Activated naive CD8-positive, alpha-beta T cell treated with anti-CD3 and anti-CD28 coated beads, Interleukin-2, amount 50 U/mL, for 24 hours (primary cell): ENCODE measurements at regions not wholly inside any gene's neighbourhood (a gene's known extent, or its start where the extent isn't known, plus 50 kb on each side); places are given as distances from the start of the nearest gene placed in this dataset.
"Not testable (repeated sequence)": the region's sequence is repeated elsewhere in the genome, so short reads cannot be mapped to it uniquely, and the experiment has no call there.

ENCODE experiments used
- ATAC-seq: fragments of 150-1000 bp; cut with Tn5 transposase; one replicate; pipeline ENCODE4 v1.10.0; 2021
- DNase-seq: peaks from one replicate; pipeline ENCODE4 v3.0.0; 2021
- H3K27ac Mint-ChIP-seq: one replicate; pipeline ENCODE4 v1.8.0; 2021; ENCODE audit warnings: mild to moderate bottlenecking, mixed read lengths
- H3K27me3 Mint-ChIP-seq: one replicate; pipeline ENCODE4 v1.8.0; 2021; ENCODE audit warnings: mixed read lengths
- H3K36me3 Mint-ChIP-seq: one replicate; pipeline ENCODE4 v1.8.0; 2021; ENCODE audit warnings: low read depth, mixed read lengths
- H3K4me1 Mint-ChIP-seq: one replicate; pipeline ENCODE4 v1.8.0; 2021; ENCODE audit warnings: mixed read lengths
- H3K4me3 Mint-ChIP-seq: one replicate; pipeline ENCODE4 v1.8.0; 2021; ENCODE audit warnings: mild to moderate bottlenecking, moderate library complexity, mixed read lengths
- H3K9me3 Mint-ChIP-seq: one replicate; pipeline ENCODE4 v1.8.0; 2021; ENCODE audit warnings: mixed read lengths

DNA sequence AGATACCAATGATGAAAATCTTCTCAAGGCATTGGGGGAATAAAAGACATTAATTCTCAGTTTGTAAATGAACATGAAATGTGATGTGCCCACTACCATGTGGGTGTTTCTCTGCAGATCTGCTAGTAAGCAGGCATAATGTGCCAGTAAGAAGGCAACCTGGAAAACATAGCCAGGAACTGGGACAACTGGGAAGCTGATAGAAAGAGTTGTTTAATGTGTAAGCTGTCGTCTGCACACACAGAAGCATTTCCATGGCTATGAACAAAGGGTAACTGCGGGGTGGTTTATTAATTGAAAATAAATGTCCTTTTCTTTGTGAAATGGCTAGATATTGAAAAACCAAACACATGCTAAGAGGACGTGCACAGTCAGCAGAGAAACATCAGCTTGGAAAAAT lies 52.0 kb downstream of the ZC3H11B start:
- Mint-ChIP-seq H3K4me3 (no peak overlapping the region), H3K36me3 (no peaks in the 10 kb centered on the region), H3K9me3 (peaks cover 4% of the 10 kb centered on the region), H3K27me3 (no peaks in the 10 kb centered on the region), H3K4me1 (no peaks in the 10 kb centered on the region), H3K27ac (no peak overlapping the region)
- ATAC-seq (no peak), DNase-seq (no peak)

DNA sequence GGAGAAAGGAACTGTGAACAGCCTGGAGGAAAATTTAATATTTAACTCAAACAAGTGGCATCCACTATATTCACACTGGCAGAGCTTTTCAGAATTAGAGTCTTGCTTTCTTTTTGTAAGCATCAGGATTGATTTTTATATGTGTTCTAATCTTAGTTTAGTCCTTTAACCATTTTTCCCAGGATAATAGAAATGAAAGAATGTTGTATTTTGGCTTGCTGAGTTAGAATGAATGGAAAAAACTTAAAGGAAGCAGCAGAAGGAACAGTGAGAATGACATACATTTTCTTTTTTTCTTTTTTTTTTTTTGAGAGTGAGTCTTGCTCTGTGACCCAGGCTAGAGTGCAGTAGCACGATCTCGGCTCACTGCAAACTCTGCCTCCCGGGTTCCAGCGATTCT lies 53.0 kb downstream of the ZC3H11B start:
- H3K27me3 Mint-ChIP-seq = no peaks in the 10 kb centered on the region
- no peak for ATAC-seq
- no peak overlapping the region for H3K27ac Mint-ChIP-seq
- no peak overlapping the region for H3K4me3 Mint-ChIP-seq
- no peaks in the 10 kb centered on the region for H3K4me1 Mint-ChIP-seq
- H3K36me3 Mint-ChIP-seq = no peaks in the 10 kb centered on the region
- no peak for DNase-seq
- peaks cover 4% of the 10 kb centered on the region for H3K9me3 Mint-ChIP-seq

DNA sequence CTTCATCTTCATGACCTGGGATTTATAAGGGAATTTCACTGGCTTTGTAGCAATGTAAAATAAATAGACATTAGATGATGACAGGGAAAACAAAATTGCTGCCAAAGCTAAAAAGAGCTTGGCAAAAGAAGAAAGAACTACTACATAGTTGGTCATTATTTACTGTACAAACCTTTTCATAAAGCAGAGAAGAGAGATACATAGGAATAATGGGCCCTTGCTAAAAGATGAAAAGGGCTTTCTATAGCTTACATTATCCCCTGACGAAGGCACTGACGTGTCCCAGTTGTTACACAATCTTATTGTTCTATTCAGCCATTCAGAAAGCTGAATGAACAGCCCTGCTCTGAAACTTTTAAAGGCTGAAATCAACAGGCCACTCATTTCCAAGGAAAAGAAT lies 57.1 kb downstream of the ZC3H11B start:
- no peaks in the 10 kb centered on the region for H3K9me3 Mint-ChIP-seq
- no peak for DNase-seq

GRCh38 chr1:219555031-219555692 lies 57.7 kb downstream of the ZC3H11B start:
- ATAC-seq (no peak), DNase-seq (no peak)
- H3K36me3 Mint-ChIP-seq = no peaks in the 10 kb centered on the region
- H3K27ac Mint-ChIP-seq = no peak overlapping the region
- H3K4me3 Mint-ChIP-seq = no peak overlapping the region
- no peaks in the 10 kb centered on the region for H3K4me1 Mint-ChIP-seq
- no peaks in the 10 kb centered on the region for H3K9me3 Mint-ChIP-seq
- H3K27me3 Mint-ChIP-seq = no peaks in the 10 kb centered on the region

More for the DNA sequence above, 57.1 kb downstream of the ZC3H11B start:
- Mint-ChIP-seq H3K36me3 (no peaks in the 10 kb centered on the region), H3K27me3 (no peaks in the 10 kb centered on the region), H3K4me3 (no peak overlapping the region), H3K27ac (no peak overlapping the region), H3K4me1 (no peaks in the 10 kb centered on the region)
- ATAC-seq = no peak

GRCh38 chr1:219553934-219554502 lies 58.9 kb downstream of the ZC3H11B start:
- no peaks in the 10 kb centered on the region for H3K36me3 Mint-ChIP-seq
- H3K4me3 Mint-ChIP-seq = no peak overlapping the region

GRCh38 chr1:219550201-219550600 lies 62.7 kb downstream of the ZC3H11B start:
- no peak for DNase-seq
- no peak overlapping the region for H3K4me3 Mint-ChIP-seq
- H3K4me1 Mint-ChIP-seq = no peaks in the 10 kb centered on the region

More at GRCh38 chr1:219553934-219554502, 58.9 kb downstream of the ZC3H11B start:
- ATAC-seq (no peak), DNase-seq (no peak)
- H3K27ac Mint-ChIP-seq = no peak overlapping the region
- H3K27me3 Mint-ChIP-seq = no peaks in the 10 kb centered on the region
- no peaks in the 10 kb centered on the region for H3K4me1 Mint-ChIP-seq
- H3K9me3 Mint-ChIP-seq = no peaks in the 10 kb centered on the region

DNA sequence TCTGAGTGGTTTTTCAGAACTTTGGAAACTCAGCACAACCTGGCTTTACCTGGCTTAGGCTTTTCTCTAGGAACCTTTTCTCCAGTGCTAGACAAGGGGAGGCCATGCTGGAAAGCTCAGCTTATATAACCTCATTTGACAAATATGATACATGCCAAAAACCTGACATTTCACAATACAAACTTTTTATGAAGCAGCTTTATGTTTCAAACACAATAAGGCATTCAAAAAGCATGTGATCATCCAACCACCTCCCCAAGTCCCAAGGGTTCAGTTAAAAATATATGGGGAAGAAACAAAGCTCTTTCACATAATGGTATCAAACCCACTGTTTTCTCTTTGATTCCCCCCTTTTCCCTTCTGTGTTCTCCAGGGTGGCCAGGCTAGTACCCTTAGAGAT lies 63.7 kb downstream of the ZC3H11B start:
- no peak overlapping the region for H3K27ac Mint-ChIP-seq
- H3K9me3 Mint-ChIP-seq = peaks cover 4% of the 10 kb centered on the region
- H3K4me1 Mint-ChIP-seq = no peaks in the 10 kb centered on the region
- no peak overlapping the region for H3K4me3 Mint-ChIP-seq
- DNase-seq (no peak), ATAC-seq (no peak)
- no peaks in the 10 kb centered on the region for H3K27me3 Mint-ChIP-seq
- no peaks in the 10 kb centered on the region for H3K36me3 Mint-ChIP-seq

More at GRCh38 chr1:219550201-219550600, 62.7 kb downstream of the ZC3H11B start:
- no peaks in the 10 kb centered on the region for H3K9me3 Mint-ChIP-seq
- ATAC-seq = no peak
- H3K36me3 Mint-ChIP-seq = no peaks in the 10 kb centered on the region
- no peak overlapping the region for H3K27ac Mint-ChIP-seq
- H3K27me3 Mint-ChIP-seq = no peaks in the 10 kb centered on the region

- H3K27me3 Mint-ChIP-seq = no peaks in the 10 kb centered on the region
- no peak overlapping the region for H3K27ac Mint-ChIP-seq
- H3K9me3 Mint-ChIP-seq = peaks cover 4% of the 10 kb centered on the region
- H3K4me3 Mint-ChIP-seq = no peak overlapping the region
- no peak for DNase-seq
- H3K36me3 Mint-ChIP-seq = no peaks in the 10 kb centered on the region
- no peaks in the 10 kb centered on the region for H3K4me1 Mint-ChIP-seq
- ATAC-seq = no peak
Observed at GRCh38 chr1:219548386-219548785, 64.5 kb downstream of the ZC3H11B start.

GRCh38 chr1:219545756-219546155 lies 67.1 kb downstream of the ZC3H11B start:
- not testable (repeated sequence) for ATAC-seq, H3K4me1 Mint-ChIP-seq, DNase-seq, H3K9me3 Mint-ChIP-seq, H3K36me3 Mint-ChIP-seq, H3K4me3 Mint-ChIP-seq, H3K27ac Mint-ChIP-seq, H3K27me3 Mint-ChIP-seq

GRCh38 chr1:219544163-219544846 lies 68.6 kb downstream of the ZC3H11B start:
- Mint-ChIP-seq H3K9me3 (peaks cover 4% of the 10 kb centered on the region), H3K36me3 (no peaks in the 10 kb centered on the region), H3K4me3 (no peak overlapping the region), H3K27ac (no peak overlapping the region), H3K4me1 (no peaks in the 10 kb centered on the region), H3K27me3 (no peaks in the 10 kb centered on the region)
- no peak for DNase-seq
- ATAC-seq = no peak

GRCh38 chr1:219542828-219543518 lies 69.9 kb downstream of the ZC3H11B start:
- no peaks in the 10 kb centered on the region for H3K4me1 Mint-ChIP-seq
- no peak overlapping the region for H3K27ac Mint-ChIP-seq
- no peaks in the 10 kb centered on the region for H3K27me3 Mint-ChIP-seq
- no peak for DNase-seq
- ATAC-seq = no peak
- peaks cover 4% of the 10 kb centered on the region for H3K9me3 Mint-ChIP-seq
- H3K36me3 Mint-ChIP-seq = no peaks in the 10 kb centered on the region
- H3K4me3 Mint-ChIP-seq = no peak overlapping the region

DNA sequence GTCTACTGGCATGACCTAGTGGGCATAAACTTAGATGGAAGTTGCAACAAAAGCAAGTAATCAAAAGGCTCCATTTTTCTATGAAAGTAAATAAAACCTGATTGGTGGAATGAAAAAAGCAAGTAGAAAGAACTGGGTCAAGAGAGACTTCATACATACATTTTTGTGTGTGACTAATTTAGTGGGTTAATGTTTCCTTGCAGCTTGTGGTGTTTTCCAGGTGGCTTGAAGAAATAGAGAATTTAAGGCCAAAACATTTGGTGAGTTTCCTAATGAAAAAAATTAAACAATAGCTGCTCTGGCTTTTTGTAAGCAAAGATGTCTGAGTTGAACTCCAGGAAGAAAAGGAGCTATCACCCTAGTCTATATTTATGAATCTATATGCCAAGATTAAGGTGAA lies 71.0 kb downstream of the ZC3H11B start:
- Mint-ChIP-seq H3K9me3 (peaks cover 4% of the 10 kb centered on the region), H3K27me3 (no peaks in the 10 kb centered on the region), H3K4me1 (no peaks in the 10 kb centered on the region), H3K27ac (no peak overlapping the region), H3K4me3 (no peak overlapping the region), H3K36me3 (no peaks in the 10 kb centered on the region)
- DNase-seq (no peak), ATAC-seq (no peak)

GRCh38 chr1:219539645-219540254 lies 73.2 kb downstream of the ZC3H11B start:
- no peaks in the 10 kb centered on the region for H3K27me3 Mint-ChIP-seq
- peaks cover 4% of the 10 kb centered on the region for H3K9me3 Mint-ChIP-seq
- H3K4me1 Mint-ChIP-seq = no peaks in the 10 kb centered on the region
- H3K36me3 Mint-ChIP-seq = no peaks in the 10 kb centered on the region
- DNase-seq = no peak
- no peak for ATAC-seq
- H3K4me3 Mint-ChIP-seq = no peak overlapping the region
- H3K27ac Mint-ChIP-seq = no peak overlapping the region

DNA sequence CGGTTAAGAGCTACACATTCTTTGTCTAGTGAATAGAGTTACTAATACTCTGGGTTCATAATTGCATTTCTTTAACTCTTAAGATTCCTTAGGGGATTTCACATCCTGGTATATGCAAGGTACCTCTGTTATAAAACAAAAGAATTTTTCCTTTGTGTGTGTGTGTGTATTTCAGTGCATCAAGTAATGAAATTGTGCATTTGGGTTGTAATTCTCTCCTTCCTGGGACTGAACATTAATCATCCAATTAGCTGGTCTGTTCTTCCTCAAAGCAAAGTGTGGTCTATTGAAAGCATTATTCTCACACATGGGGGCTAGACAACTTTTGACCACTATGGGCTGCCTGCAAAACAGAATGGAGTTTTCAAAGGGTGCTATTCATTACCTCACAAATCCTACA lies 74.0 kb downstream of the ZC3H11B start:
- H3K4me3 Mint-ChIP-seq = no peak overlapping the region
- no peak for ATAC-seq
- DNase-seq = no peak
- no peaks in the 10 kb centered on the region for H3K4me1 Mint-ChIP-seq
- no peaks in the 10 kb centered on the region for H3K9me3 Mint-ChIP-seq
- no peak overlapping the region for H3K27ac Mint-ChIP-seq
- no peaks in the 10 kb centered on the region for H3K36me3 Mint-ChIP-seq
- H3K27me3 Mint-ChIP-seq = no peaks in the 10 kb centered on the region
